Myocyte (in vitro differentiated cells): ENCODE measurements at regions not wholly inside any gene's neighbourhood (a gene's known extent, or its start where the extent isn't known, plus 50 kb on each side); places are given as distances from the start of the nearest gene placed in this dataset.

Experiments
- DNase-seq: peaks from one replicate; pipeline ENCODE4 v3.0.0-alpha.2; 2012; ENCODE audit warnings: low read depth

DNA sequence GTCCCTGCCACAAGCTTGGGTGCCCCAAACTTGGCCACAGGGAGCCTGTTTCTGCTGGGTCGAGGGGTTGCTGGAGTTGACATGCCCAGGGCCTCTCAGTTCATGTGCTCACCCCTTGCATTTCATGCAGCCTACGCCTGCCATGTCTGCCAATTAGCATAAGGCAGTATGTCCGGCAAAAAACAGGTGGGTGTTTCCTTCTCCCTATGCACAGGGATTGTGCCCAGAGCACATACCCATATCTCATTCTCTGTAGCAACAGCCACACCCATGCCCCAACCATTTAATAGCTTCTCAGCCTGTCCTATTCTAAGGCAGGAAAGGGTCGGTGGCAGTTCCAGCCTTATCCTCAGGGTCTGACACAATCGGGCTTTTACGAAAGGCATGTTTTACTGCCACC, 340.4 kb upstream of the ASIC2 start:
- DNase-seq = no peak

DNA sequence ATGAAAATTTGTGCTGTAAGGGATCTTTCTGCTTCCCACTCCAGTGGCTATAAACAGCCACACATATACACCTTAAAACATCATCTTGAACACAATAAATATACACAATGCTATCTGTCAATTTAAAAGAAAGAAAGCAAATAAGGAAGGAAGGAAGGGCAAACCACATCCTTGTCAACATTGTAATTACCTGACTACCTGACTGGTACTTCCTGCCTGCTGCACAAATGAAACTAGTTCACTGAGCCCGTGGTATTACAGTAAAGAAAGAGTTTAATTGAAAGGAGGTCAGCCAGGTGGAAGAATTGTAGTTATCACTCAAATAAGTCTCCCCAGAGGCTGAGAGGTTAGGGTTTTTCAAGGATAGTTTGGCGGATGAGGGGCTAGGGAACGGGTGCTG, 344.4 kb upstream of the ASIC2 start:
- DNase-seq = no peak

- DNase-seq = no peak
Measured at GRCh38 chr17:33639103-33639880, 346.2 kb upstream of the ASIC2 start.

GRCh38 chr17:33640629-33641028, 347.5 kb upstream of the ASIC2 start:
- no peak for DNase-seq

GRCh38 chr17:33642002-33642401, 348.9 kb upstream of the ASIC2 start:
- DNase-seq = no peak

DNA sequence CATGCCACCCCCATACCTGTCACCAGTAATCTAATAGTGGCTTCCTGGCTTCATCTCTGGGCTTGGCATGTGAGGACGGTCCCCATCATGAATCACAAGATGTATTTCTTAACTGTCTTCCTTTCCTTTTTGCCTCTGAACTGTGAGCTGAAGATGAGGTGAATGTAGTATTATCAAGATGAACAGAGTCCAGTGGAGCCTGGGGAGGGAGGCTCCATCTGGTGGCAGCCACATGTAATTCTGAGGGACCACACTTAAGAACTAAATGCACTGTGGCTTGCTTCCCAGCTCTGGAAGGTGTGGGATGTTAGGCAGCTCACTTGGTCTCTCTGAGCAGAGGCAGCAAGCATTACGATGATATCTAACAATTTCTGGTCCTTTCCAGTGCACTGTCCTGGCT, 354.9 kb upstream of the ASIC2 start:
- no peak for DNase-seq

- no peak for DNase-seq
Measured at GRCh38 chr17:33650304-33650703, 357.2 kb upstream of the ASIC2 start.

- no peak for DNase-seq
Measured at GRCh38 chr17:33651686-33652085, 358.6 kb upstream of the ASIC2 start.

GRCh38 chr17:33652731-33653398, 359.8 kb upstream of the ASIC2 start:
- DNase-seq = no peak

GRCh38 chr17:33653399-33653788, 360.3 kb upstream of the ASIC2 start:
- no peak for DNase-seq

GRCh38 chr17:33657181-33657580, 364.1 kb upstream of the ASIC2 start:
- no peak for DNase-seq

GRCh38 chr17:33661975-33662374, 368.9 kb upstream of the ASIC2 start:
- DNase-seq = no peak

GRCh38 chr17:33664116-33664840, 371.2 kb upstream of the ASIC2 start:
- no peak for DNase-seq

- DNase-seq = no peak
Measured at GRCh38 chr17:33667052-33667509, 374.0 kb upstream of the ASIC2 start.

- no peak for DNase-seq
Measured at GRCh38 chr17:33667671-33668070, 374.6 kb upstream of the ASIC2 start.

DNA sequence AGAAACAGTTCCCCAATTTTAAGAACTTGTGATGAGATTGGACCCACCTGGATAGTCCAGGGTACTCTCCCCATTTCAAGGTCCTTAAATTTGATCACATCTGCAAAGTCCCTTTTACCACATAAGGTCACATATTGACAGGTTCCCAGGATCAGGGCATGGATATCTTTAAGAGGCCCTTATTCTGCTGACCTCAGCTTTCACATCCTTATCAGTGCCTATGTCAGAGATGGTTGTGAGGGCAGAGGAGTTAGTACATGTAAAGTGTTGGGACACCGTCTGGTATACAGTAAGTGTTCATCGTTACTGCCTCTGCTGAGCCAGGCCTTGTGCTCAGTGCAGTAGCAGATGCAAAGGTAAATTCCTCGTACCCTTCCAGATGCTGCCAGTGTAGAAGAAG, 375.4 kb upstream of the ASIC2 start:
- DNase-seq = no peak

GRCh38 chr17:33671491-33671890, 378.4 kb upstream of the ASIC2 start:
- DNase-seq = no peak

- DNase-seq = peak; percentile 67
Measured at GRCh38 chr17:33674685-33675084, 381.6 kb upstream of the ASIC2 start.

DNA sequence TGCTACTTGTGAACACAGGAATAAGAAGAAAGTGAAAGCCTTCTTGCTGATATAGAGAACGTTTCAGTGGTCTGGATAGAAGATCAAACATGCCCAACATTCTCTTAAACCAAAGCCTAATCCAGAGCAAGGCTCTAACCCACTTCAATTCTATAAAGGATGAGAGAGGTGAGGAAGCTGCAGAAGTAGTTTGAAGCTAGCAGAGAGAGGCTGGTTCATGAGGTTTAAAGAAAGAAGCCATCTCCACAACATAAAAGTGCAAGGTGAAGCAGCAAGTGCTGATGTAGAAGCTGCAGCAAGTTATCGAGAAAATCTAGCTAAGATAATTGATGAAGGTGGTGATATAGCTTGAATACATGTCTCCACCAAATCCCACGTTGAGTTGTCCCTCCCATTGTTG, 383.3 kb upstream of the ASIC2 start:
- DNase-seq = no peak

GRCh38 chr17:33679595-33679994, 386.5 kb upstream of the ASIC2 start:
- no peak for DNase-seq

- DNase-seq = no peak
Measured at GRCh38 chr17:33680472-33680871, 387.4 kb upstream of the ASIC2 start.

DNA sequence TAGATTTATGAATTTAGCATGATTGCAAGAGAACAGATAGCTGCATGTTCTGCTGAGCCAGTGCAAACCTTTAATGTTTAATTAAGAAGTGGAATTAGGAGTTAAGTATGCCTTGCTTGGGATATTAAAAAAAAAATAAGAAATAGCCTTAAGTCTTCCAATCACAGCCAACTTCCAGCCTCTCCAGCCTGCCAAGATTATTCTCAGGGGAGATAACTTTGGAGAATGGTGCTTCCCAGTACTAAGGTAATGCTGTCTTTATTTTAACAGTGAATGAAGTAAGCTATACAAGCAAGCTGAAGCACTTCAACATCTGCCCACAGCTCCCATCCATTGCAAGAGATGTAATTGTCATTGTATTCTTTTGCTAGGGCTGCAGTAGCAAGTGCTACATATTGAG, 389.5 kb upstream of the ASIC2 start:
- DNase-seq = no peak
